Calu3 (cell line): ENCODE measurements at regions not wholly inside any gene's neighbourhood (a gene's known extent, or its start where the extent isn't known, plus 50 kb on each side); places are given as distances from the start of the nearest gene placed in this dataset.
"Not testable (repeated sequence)": the region's sequence is repeated elsewhere in the genome, so short reads cannot be mapped to it uniquely, and the experiment has no call there.

Experiments
- BruUV-seq: library from RNA; stranded (reverse); fragments of 400-500 nt; replicated peaks from 2 replicates; lab custom pipeline; 2021; lab: Mats Ljungman, UMichigan
- CTCF ChIA-PET: fragments of 300-600 bp; sonication (Branson Sonifier 250); formaldehyde crosslinking; loops from one replicate; lab custom pipeline; 2022; ENCODE audit warnings: antibody characterized with exemption; lab: Charles Lee
- DNase-seq: peaks from one replicate; pipeline ENCODE4 v3.0.0; 2022
- H3K27ac Mint-ChIP-seq: one replicate; pipeline ENCODE4 v1.8.0; 2022; ENCODE audit warnings: mixed read lengths; ENCODE audit not compliant: unreplicated experiment
- H3K27me3 Mint-ChIP-seq: one replicate; pipeline ENCODE4 v1.8.0; 2022; ENCODE audit warnings: mixed read lengths; ENCODE audit not compliant: unreplicated experiment
- H3K36me3 Mint-ChIP-seq: one replicate; pipeline ENCODE4 v1.8.0; 2022; ENCODE audit warnings: mild to moderate bottlenecking, moderate library complexity, mixed read lengths; ENCODE audit not compliant: insufficient read depth, unreplicated experiment
- H3K4me1 Mint-ChIP-seq: one replicate; pipeline ENCODE4 v1.8.0; 2022; ENCODE audit warnings: mild to moderate bottlenecking, low read depth, mixed read lengths; ENCODE audit not compliant: unreplicated experiment
- H3K4me3 Mint-ChIP-seq: one replicate; pipeline ENCODE4 v1.8.0; 2022; ENCODE audit warnings: mild to moderate bottlenecking, low read depth, moderate library complexity, mixed read lengths; ENCODE audit not compliant: unreplicated experiment
- H3K9me3 Mint-ChIP-seq: one replicate; pipeline ENCODE4 v1.8.0; 2022; ENCODE audit warnings: low read depth, mixed read lengths; ENCODE audit not compliant: unreplicated experiment
- CTCF ChIP-seq: fragments of 200-600 bp; IDR thresholded peaks from one replicate; pipeline ENCODE4 v1.8.0; 2022; ENCODE audit warnings: antibody characterized with exemption; ENCODE audit not compliant: unreplicated experiment
- intact Hi-C: fragments of 100-400 bp; cut with micrococcal nuclease; formaldehyde crosslinking; loops from one replicate; pipeline ENCODE4 v1.10.0; 2022; ENCODE audit not compliant: unreplicated experiment

GRCh38 chr7:3143869-3144775 lies 100.5 kb upstream of the CARD11 start:
- CTCF ChIA-PET, result interaction anchor here (0.6 to 1.1 kb wide), 5 partner anchors 11 to 238 kb away, joined by 3 to 14 read pairs (median 3); no protein-coding TSS in a partner anchor
- Mint-ChIP-seq H3K27me3 (peaks cover 13% of the 10 kb centered on the region), H3K27ac (no peak overlapping the region)

GRCh38 chr7:3144776-3145125 lies 101.1 kb upstream of the CARD11 start:
- H3K27ac Mint-ChIP-seq, DNase-seq, BruUV-seq, H3K36me3 Mint-ChIP-seq, H3K9me3 Mint-ChIP-seq, H3K4me3 Mint-ChIP-seq: not testable (repeated sequence)
- intact Hi-C loops, result loop anchor here (10.0 kb wide), 1 partner anchor 60 kb away; no protein-coding TSS in a partner anchor
- peaks cover 12% of the 10 kb centered on the region for H3K4me1 Mint-ChIP-seq
- CTCF ChIA-PET, result interaction anchor here (0.6 to 1.1 kb wide), 3 partner anchors 12 to 160 kb away, joined by 3 to 14 read pairs (median 6); no protein-coding TSS in a partner anchor
- peaks cover 13% of the 10 kb centered on the region for H3K27me3 Mint-ChIP-seq

More at GRCh38 chr7:3143869-3144775, 100.5 kb upstream of the CARD11 start:
- Mint-ChIP-seq H3K9me3 (no peaks in the 10 kb centered on the region), H3K36me3 (no peaks in the 10 kb centered on the region), H3K4me3 (no peak overlapping the region), H3K4me1 (peaks cover 12% of the 10 kb centered on the region)
- BruUV-seq, result no TSS peak
- no peak for DNase-seq
- intact Hi-C loops, result loop anchor here (10.0 kb wide), 1 partner anchor 59 kb away; no protein-coding TSS in a partner anchor
- no peak for TF ChIP-seq CTCF

GRCh38 chr7:3146571-3147226 lies 103.0 kb upstream of the CARD11 start:
- Mint-ChIP-seq H3K9me3 (no peaks in the 10 kb centered on the region), H3K36me3 (no peaks in the 10 kb centered on the region), H3K4me1 (peaks cover 12% of the 10 kb centered on the region), H3K27ac (peak overlapping the region; percentile 19), H3K4me3 (peak overlapping the region; percentile 17), H3K27me3 (no peaks in the 10 kb centered on the region)
- CTCF ChIA-PET, result interaction anchor here (0.6 to 0.8 kb wide), 4 partner anchors 12 to 220 kb away, joined by 3 to 6 read pairs (median 3); no protein-coding TSS in a partner anchor
- TF ChIP-seq CTCF, result no peak
- peak; percentile 26 for DNase-seq
- no TSS peak for BruUV-seq
- intact Hi-C loops, result loop anchor here (10.0 kb wide), 1 partner anchor 62 kb away; no protein-coding TSS in a partner anchor

- not testable (repeated sequence) for BruUV-seq
Measured at GRCh38 chr7:3148471-3148870, 104.8 kb upstream of the CARD11 start.

More at GRCh38 chr7:3148471-3148870, 104.8 kb upstream of the CARD11 start:
- H3K36me3 Mint-ChIP-seq, H3K4me3 Mint-ChIP-seq, H3K27ac Mint-ChIP-seq, DNase-seq, CTCF ChIA-PET, H3K9me3 Mint-ChIP-seq, H3K27me3 Mint-ChIP-seq: not testable (repeated sequence)
- peaks cover 12% of the 10 kb centered on the region for H3K4me1 Mint-ChIP-seq
- intact Hi-C loops, result loop anchor here (10.0 kb wide), 1 partner anchor 64 kb away; no protein-coding TSS in a partner anchor
